Fibroblast of mammary gland (primary cell): ENCODE measurements at regions not wholly inside any gene's neighbourhood (a gene's known extent, or its start where the extent isn't known, plus 50 kb on each side); places are given as distances from the start of the nearest gene placed in this dataset.

Experiments
- DNase-seq: peaks from one replicate; pipeline ENCODE4 v3.0.0-alpha.2; 2010; ENCODE audit warnings: low read depth
- H3K4me3 ChIP-seq: 2 replicates; pipeline ENCODE4 v1.5.1; 2011; ENCODE audit warnings: low read depth, mild to moderate bottlenecking, low read length, moderate library complexity; ENCODE audit not compliant: control insufficient read depth
- CTCF ChIP-seq: conservative IDR thresholded peaks from 2 replicates; pipeline ENCODE4 v1.5.1; 2011; ENCODE audit warnings: low read depth, low read length, inconsistent platforms; ENCODE audit not compliant: control insufficient read depth, insufficient read depth

DNA sequence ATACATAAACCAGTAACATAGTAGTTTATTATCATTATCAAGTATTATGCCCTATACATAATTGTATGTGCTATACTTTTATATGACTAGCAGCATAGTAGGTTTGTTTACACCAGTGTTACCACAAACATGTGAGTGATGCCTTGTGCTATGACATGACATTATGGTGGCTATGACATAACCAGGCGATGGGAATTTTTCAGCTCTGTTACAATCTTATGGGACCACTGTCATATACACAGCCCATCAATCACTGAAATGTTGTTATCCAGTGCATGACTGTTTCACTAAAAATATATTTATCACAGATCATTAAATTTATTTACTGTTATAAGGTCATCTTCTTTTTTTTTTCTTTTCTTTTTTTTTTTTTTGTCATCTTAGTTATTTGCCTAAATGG lies 674.5 kb downstream of the PCDH17 start:
- no peak for DNase-seq
- TF ChIP-seq CTCF, result no peak
- no peak overlapping the region for H3K4me3 ChIP-seq

GRCh38 chr13:58313219-58313618 lies 681.7 kb downstream of the PCDH17 start:
- no peak for TF ChIP-seq CTCF
- no peak overlapping the region for H3K4me3 ChIP-seq
- no peak for DNase-seq

DNA sequence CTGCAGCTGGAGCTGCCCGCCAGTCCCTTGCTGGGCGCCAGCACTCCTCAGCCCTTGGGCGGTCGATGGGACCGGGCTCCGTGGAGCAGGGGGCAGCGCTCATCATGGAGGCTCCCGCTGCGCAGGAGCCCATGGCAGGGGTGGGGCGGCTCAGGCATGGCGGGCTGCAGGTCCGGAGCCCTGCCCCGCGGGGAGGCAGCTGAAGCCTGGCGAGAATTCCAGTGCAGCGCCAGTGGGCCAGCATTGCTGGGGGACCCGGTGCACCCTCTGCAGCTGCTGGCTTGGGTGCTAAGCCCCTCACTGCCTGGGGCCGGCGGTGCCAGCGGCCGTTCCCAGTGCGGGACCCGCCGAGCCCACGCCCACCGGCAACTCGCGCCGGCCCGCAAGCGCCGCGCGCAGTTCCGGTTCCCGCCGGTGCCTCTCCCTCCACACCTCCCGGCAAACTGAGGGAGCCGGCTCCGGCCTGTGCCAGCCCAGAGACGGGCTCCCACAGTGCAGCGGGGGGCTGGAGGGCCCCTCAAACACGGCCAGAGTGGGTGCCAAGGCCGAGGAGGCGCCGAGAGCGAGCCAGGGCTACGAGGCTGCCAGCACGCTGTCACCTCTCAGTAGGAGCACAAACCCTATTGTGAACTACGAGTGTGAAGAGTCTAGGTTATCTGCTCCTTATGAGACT lies 687.1 kb downstream of the PCDH17 start:
- DNase-seq, result no peak
- H3K4me3 ChIP-seq, result no peak overlapping the region
- TF ChIP-seq CTCF, result no peak

DNA sequence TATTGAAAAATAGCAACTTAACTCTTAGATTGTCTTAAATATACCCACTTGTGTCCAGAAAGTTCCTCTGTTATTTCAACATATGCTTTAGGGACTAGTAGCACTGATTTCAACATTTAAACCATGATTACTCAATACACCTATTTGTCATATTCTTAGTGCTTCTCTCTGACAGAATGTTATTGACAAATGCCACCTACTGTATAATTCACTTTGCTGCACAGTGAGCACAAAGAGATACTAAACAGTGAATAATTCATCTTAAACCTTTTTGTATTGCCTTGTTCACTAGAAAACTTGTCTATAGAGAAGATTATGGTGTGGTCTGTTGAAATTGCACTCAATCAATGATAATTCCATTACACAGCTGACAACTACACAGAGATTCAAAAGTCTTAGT lies 692.6 kb downstream of the PCDH17 start:
- TF ChIP-seq CTCF, result no peak

DNA sequence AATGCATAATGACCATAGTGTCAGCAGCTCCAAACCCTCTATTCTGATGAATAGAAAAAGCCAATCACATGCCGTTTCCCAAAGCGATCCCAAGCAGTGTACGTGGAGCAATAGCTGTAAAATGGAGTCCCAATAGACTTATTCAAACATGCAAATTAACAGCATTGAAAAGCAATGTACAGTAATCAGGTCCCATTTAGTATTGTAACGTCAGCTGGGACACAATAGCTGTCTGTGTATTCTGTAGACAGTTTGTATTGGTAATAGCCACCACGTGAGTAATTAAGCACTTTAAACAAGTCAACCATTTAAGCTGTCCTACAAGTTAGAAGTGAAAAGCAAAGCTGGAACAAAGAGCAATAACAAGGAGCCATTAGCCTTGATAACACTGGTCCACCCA lies 698.2 kb downstream of the PCDH17 start:
- DNase-seq, result no peak
- H3K4me3 ChIP-seq, result no peak overlapping the region
- no peak for TF ChIP-seq CTCF

More for the DNA sequence above, 692.6 kb downstream of the PCDH17 start:
- DNase-seq, result no peak
- H3K4me3 ChIP-seq, result no peak overlapping the region

DNA sequence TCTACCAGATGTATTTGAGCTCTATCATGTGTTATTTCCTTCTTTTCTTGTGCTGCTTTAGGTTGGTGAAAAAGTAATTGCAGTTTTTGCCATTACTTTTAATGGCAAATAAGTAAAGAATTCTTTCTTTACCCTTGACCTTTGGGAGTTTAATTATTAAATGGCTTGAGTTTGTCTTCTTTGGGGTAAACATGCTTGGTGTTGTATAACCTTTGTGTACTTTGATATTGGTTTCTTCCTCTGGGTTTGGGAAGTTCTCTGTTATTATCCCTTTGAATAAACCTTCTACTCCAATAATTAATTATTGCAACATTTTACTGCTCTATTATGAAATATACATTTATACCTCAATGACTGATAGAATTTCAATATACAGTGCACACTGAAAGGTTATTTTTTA lies 709.4 kb downstream of the PCDH17 start:
- no peak for DNase-seq
- no peak for TF ChIP-seq CTCF
- no peak overlapping the region for H3K4me3 ChIP-seq

DNA sequence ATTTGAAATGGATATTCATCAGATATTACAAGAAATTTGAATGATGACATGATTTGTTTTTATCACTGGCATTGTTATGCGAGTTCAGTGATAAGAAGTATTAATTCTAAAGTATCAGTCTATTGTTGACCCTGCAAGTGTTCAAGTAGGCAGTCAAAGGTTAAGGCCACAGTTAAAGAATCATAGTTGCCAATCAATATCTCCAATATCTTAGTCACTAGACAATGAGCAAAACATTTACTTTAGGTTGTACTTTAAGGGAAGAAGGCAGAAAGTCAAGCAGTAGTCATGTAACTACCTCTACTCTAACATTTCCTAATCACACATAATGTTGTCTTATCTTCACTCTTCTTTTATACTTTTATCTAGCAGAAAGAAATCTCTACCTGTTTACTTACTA lies 709.8 kb downstream of the PCDH17 start:
- DNase-seq, result no peak
- no peak for TF ChIP-seq CTCF
- H3K4me3 ChIP-seq, result no peak overlapping the region
